ENCODE measurements at regions not wholly inside any gene's neighbourhood (a gene's known extent, or its start where the extent isn't known, plus 50 kb on each side); places are given as distances from the start of the nearest gene placed in this dataset.

DNA sequence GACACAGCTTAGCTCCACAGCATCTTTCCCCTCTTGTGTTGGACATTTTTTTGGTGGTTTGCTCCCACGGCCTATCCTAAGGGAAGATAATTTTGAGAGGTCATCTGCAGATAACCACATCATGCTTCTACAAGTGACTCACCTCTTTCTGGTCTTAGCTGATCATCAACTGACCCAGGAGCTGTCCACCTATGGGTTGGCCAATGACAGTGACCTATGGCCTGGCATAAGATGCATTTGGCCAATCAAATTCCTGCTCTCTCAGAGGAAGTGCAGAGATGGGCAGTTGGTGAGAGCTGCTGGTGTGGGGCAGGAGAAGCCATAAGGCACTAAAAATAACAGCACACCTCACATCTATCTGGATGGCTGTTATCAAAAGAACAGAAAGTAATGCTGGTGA is 100.0 kb upstream of the CLDN14 start:
- no peak for TF ChIP-seq TEAD1 (CRISPR knock-in tag; IDR thresholded peaks at IDR 0.05)
- TF ChIP-seq CREM (CRISPR knock-in tag; IDR thresholded peaks at IDR 0.05) = no peak
- TF ChIP-seq, protein P1, sequence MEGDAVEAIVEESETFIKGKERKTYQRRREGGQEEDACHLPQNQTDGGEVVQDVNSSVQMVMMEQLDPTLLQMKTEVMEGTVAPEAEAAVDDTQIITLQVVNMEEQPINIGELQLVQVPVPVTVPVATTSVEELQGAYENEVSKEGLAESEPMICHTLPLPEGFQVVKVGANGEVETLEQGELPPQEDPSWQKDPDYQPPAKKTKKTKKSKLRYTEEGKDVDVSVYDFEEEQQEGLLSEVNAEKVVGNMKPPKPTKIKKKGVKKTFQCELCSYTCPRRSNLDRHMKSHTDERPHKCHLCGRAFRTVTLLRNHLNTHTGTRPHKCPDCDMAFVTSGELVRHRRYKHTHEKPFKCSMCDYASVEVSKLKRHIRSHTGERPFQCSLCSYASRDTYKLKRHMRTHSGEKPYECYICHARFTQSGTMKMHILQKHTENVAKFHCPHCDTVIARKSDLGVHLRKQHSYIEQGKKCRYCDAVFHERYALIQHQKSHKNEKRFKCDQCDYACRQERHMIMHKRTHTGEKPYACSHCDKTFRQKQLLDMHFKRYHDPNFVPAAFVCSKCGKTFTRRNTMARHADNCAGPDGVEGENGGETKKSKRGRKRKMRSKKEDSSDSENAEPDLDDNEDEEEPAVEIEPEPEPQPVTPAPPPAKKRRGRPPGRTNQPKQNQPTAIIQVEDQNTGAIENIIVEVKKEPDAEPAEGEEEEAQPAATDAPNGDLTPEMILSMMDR (IDR thresholded peaks at IDR 0.05) = no peak
- TF ChIP-seq, protein P2, sequence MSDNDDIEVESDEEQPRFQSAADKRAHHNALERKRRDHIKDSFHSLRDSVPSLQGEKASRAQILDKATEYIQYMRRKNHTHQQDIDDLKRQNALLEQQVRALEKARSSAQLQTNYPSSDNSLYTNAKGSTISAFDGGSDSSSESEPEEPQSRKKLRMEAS (CRISPR knock-in tag; IDR thresholded peaks at IDR 0.05) = no peak
- TF ChIP-seq CREB1 (CRISPR knock-in tag; IDR thresholded peaks at IDR 0.05) = no peak
- TF ChIP-seq GABPB1 (CRISPR knock-in tag; IDR thresholded peaks at IDR 0.05) = no peak
- TF ChIP-seq, protein P3, sequence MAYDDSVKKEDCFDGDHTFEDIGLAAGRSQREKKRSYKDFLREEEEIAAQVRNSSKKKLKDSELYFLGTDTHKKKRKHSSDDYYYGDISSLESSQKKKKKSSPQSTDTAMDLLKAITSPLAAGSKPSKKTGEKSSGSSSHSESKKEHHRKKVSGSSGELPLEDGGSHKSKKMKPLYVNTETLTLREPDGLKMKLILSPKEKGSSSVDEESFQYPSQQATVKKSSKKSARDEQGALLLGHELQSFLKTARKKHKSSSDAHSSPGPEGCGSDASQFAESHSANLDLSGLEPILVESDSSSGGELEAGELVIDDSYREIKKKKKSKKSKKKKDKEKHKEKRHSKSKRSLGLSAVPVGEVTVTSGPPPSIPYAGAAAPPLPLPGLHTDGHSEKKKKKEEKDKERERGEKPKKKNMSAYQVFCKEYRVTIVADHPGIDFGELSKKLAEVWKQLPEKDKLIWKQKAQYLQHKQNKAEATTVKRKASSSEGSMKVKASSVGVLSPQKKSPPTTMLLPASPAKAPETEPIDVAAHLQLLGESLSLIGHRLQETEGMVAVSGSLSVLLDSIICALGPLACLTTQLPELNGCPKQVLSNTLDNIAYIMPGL (CRISPR knock-in tag; IDR thresholded peaks at IDR 0.05) = no peak
- TF ChIP-seq SMAD4 (CRISPR knock-in tag; IDR thresholded peaks at IDR 0.05) = no peak
- TF ChIP-seq, protein P4, sequence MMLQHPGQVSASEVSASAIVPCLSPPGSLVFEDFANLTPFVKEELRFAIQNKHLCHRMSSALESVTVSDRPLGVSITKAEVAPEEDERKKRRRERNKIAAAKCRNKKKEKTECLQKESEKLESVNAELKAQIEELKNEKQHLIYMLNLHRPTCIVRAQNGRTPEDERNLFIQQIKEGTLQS (CRISPR knock-in tag; conservative IDR thresholded peaks at IDR 0.05) = no peak
- TF ChIP-seq FOXP1 (CRISPR knock-in tag; IDR thresholded peaks at IDR 0.05; ENCODE audit: borderline replicate concordance) = no peak

All from WTC11 (cell line).